AG10803 (cell line): ENCODE measurements at regions not wholly inside any gene's neighbourhood (a gene's known extent, or its start where the extent isn't known, plus 50 kb on each side); places are given as distances from the start of the nearest gene placed in this dataset.
"Not testable (repeated sequence)": the region's sequence is repeated elsewhere in the genome, so short reads cannot be mapped to it uniquely, and the experiment has no call there.

Experiments used
- DNase-seq: peaks from one replicate; pipeline ENCODE4 v3.0.0; 2010; ENCODE audit warnings: low read depth
- H3K4me3 ChIP-seq: 2 replicates; pipeline ENCODE4 v1.5.1; 2011; ENCODE audit warnings: mild to moderate bottlenecking, low read length, control low read depth

- not testable (repeated sequence) for H3K4me3 ChIP-seq, DNase-seq
Measured at GRCh38 chr16:33913601-33914000, 454.2 kb downstream of the TP53TG3F start.

GRCh38 chr16:33920761-33921545, 461.5 kb downstream of the TP53TG3F start:
- H3K4me3 ChIP-seq, DNase-seq: not testable (repeated sequence)

DNA sequence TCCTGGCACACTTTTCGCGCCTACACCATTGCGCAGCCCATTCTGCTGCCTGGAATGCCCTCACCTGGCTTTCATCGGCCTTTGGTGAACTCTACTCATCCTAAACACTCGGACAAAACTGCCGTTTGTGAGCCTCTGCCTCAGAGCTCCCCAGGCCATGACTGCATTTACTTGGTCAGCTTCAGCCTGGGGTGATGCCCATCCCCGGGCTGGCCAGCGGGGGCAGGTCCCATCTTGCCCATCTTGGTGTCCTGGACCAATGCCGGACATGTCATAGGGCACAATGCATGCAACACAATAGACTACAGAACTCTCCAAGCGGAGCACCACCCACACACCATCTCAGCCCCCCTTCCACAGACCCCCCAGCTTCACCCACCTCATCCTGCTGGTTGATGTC, 463.5 kb downstream of the TP53TG3F start:
- not testable (repeated sequence) for DNase-seq, H3K4me3 ChIP-seq

GRCh38 chr16:33928026-33928425, 468.6 kb downstream of the TP53TG3F start:
- DNase-seq: not testable (repeated sequence)

DNA sequence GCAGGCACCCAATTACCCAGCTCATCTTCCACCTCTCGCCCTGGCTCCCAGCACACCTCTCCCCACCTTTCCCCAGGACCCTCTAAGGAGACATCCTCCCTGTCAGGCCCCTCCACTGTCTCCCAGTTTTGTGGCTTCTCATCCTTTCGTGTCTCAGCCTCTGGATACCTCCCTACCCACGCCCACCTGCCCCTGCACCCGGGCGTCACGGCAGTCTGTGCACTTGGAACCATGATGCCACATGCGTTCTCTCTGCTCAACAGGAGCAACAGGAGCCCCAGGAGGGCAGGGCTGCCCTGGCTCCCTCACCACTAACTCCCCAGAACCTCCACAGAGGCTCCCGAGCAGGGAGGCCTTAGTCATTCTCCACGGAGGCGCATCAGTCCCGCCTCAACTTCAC, 472.8 kb downstream of the TP53TG3F start:
- H3K4me3 ChIP-seq, DNase-seq: not testable (repeated sequence)

More at GRCh38 chr16:33928026-33928425, 468.6 kb downstream of the TP53TG3F start:
- not testable (repeated sequence) for H3K4me3 ChIP-seq

DNA sequence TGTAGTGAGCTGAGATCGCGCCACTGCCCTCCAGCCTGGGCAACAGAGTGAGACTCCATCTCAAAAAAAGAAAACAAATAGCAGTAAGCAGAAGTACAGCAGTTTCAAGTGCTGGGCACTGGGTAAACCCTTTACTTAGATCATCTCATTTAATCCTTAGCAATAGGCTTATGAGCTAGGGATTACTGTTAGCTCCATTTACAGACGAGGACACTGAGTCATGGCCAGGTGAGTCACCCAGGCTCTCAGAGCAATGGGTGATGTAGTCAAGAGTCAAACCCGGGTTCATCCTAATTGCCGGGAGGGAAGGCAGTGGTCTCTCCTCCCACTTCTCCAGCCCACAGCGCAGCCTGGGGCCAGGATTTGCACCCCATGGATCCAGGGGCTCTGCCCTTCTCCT, 473.6 kb downstream of the TP53TG3F start:
- not testable (repeated sequence) for H3K4me3 ChIP-seq, DNase-seq

DNA sequence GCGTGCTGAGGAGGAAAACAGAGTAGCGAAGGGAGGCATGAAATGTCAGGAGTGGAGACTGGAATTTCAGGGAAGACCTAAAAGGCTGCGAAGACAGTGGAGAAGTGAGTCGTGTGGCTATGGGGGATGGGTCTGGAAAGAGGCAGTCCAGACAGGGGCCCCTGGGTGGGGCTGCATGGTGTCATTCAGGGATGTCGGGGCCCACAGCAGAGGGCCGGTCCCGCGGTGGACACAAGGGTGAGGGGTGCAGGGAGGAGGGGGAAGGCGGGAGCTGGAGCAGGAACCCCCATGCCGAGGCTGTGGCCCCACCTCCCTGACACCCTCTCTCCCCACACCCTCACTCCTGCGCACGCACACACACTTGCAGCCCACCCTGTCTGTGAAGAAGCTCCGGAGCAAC, 476.4 kb downstream of the TP53TG3F start:
- H3K4me3 ChIP-seq, DNase-seq: not testable (repeated sequence)

GRCh38 chr16:33938097-33938496, 478.7 kb downstream of the TP53TG3F start:
- not testable (repeated sequence) for H3K4me3 ChIP-seq, DNase-seq

GRCh38 chr16:33961536-33961935, 502.1 kb downstream of the TP53TG3F start:
- not testable (repeated sequence) for H3K4me3 ChIP-seq, DNase-seq

GRCh38 chr16:33965534-33965933, 506.1 kb downstream of the TP53TG3F start:
- DNase-seq, H3K4me3 ChIP-seq: not testable (repeated sequence)

DNA sequence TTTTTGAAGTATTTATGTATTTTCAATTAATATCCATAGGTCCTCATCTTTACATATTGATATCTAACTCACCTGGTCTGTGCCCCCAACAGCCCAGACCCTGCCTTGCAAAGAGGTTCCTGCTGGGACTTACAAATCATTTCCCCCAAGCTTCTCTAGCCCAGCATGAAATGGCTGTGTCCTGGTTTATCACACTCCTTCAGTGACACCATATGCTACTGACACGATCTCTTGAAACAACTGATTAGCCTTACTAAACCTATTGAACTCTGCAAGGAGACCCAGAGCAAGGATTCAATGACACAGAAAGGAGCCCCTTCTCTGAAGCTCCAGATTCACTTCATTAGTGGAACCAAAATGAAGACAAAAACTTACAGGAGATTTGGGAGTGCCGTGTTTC, 507.4 kb downstream of the TP53TG3F start:
- H3K4me3 ChIP-seq, DNase-seq: not testable (repeated sequence)

- not testable (repeated sequence) for DNase-seq, H3K4me3 ChIP-seq
Measured at GRCh38 chr16:33974557-33974956, 515.1 kb downstream of the TP53TG3F start.

DNA sequence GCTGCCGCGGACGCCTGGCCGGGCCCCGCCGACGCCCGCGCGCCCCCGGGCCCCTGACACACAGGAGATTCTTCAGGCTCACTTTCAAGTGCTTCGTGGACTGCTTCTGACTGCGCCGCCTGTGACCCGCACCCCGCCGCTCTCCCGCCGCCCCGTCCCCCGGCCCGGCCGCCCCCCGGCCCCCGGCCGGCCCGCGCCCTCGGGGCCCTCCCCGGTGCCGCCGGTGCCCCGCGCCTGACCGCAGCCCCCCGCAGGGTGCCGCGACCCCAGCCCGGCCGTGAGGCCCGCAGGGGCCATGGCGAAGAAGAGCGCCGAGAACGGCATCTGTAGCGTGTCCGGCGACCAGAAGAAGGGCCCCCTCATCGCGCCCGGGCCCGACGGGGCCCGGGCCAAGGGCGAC, 516.3 kb downstream of the TP53TG3F start:
- DNase-seq, H3K4me3 ChIP-seq: not testable (repeated sequence)

GRCh38 chr16:33976521-33976920, 517.1 kb downstream of the TP53TG3F start:
- not testable (repeated sequence) for DNase-seq, H3K4me3 ChIP-seq

DNA sequence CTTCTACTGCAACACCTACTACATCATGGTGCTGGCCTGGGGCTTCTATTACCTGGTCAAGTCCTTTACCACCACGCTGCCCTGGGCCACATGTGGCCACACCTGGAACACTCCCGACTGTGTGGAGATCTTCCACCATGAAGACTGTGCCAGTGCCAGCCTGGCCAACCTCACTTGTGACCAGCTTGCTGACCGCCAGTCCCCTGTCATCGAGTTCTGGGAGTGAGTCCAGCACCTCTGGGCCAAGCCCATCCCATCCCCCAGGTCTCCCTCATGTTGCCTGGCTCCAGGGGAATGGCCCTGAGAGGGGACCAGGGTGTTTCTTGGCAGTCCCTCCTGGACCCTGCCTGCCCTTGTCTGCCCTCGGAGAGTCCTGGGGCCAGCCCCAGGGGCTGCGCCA, 519.4 kb downstream of the TP53TG3F start:
- not testable (repeated sequence) for DNase-seq, H3K4me3 ChIP-seq

- not testable (repeated sequence) for DNase-seq, H3K4me3 ChIP-seq
Measured at GRCh38 chr16:33979613-33980012, 520.2 kb downstream of the TP53TG3F start.

GRCh38 chr16:33980736-33981135, 521.3 kb downstream of the TP53TG3F start:
- not testable (repeated sequence) for H3K4me3 ChIP-seq, DNase-seq

DNA sequence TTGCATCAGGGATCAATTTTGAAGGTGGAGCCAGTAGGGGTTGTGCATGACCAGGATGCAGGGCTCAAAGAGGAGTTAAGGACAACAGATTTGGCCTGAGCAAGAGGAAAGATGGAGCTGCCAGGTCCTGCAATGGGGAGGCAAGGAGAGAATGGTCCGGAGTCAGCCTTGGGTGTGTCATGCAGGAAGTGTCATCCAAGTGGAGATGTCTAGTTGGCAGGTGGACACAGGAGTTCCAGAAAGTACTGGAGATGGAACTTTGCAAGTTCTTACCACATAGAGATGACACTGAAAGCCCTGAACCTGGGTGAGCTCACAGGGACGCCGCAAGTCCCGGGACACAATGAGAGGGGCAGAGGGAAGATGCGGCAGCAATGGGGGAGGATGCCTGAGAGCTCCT, 525.0 kb downstream of the TP53TG3F start:
- not testable (repeated sequence) for H3K4me3 ChIP-seq, DNase-seq

- H3K4me3 ChIP-seq: not testable (repeated sequence)
Measured at GRCh38 chr16:33986521-33986920, 527.1 kb downstream of the TP53TG3F start.

GRCh38 chr16:33987348-33987963, 528.0 kb downstream of the TP53TG3F start:
- H3K4me3 ChIP-seq, DNase-seq: not testable (repeated sequence)

More at GRCh38 chr16:33986521-33986920, 527.1 kb downstream of the TP53TG3F start:
- DNase-seq: not testable (repeated sequence)

GRCh38 chr16:33988012-33988411, 528.6 kb downstream of the TP53TG3F start:
- not testable (repeated sequence) for DNase-seq, H3K4me3 ChIP-seq
